ENCODE measurements at regions not wholly inside any gene's neighbourhood (a gene's known extent, or its start where the extent isn't known, plus 50 kb on each side); places are given as distances from the start of the nearest gene placed in this dataset.

- DNase-seq (ENCODE audit: low read depth) = no peak
Observed at GRCh38 chr20:24261351-24261750, 208.1 kb upstream of the SYNDIG1 start.

DNA sequence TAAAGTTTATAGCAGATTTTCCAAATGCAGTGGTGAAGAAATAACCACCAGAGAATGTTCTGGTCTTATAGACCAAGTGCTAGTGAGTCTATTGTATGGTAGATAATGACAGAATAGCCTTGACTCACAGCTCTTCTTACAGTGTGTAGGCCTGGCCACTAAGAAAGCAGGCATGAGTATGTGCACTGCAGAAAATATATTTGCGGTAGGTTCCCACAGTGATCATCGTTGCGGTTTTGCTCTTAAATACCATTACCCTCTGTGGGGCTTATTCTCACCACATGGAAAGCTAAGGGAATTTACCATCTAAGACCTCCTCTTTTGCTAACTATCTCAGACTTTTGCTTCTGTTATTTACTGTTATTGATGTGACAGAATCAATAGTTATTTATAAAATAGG lies 212.3 kb upstream of the SYNDIG1 start:
- DNase-seq (ENCODE audit: low read depth) = peak; percentile 13

DNA sequence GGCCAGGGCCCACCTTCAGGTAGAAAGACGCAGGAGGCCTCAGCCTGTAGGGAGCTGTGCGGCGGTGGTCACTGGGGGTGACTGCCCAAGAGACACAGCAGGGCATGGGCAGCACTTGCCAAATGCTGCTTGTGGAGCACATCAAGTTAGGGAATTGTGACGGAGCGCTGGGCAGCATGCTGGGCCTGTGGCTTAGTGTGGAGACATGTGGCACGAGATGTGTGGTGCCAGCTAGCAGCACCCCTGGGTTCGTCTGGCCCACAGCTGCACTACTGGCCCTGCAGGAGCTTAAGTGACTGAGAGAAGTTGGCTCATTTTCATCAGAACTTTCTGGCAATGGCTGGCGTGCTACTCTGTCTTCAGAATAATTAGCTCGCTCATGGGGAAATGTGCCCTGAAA lies 213.1 kb upstream of the SYNDIG1 start:
- DNase-seq (ENCODE audit: low read depth) = no peak

- DNase-seq (ENCODE audit: low read depth) = no peak
Observed at GRCh38 chr20:24254480-24254879, 214.9 kb upstream of the SYNDIG1 start.

DNA sequence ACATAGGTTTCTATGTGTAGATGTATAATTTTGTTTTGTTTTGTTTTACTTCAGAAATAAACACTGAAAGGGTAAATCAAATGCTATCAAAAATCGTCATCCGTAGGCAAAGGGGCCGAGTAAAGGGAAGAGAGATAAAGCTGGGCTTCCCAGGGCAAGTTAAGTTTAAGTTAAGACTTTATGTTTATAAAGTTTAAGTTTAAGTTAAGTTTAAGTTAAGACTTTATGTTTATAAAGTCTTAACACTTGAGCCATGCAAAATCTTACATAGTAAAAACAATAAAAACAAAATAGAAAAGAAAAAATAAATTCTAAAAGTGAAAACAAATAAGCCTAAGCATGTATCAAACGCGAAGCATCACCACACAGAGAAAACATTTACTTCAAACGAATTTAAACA lies 216.1 kb upstream of the SYNDIG1 start:
- no peak for DNase-seq (ENCODE audit: low read depth)

DNA sequence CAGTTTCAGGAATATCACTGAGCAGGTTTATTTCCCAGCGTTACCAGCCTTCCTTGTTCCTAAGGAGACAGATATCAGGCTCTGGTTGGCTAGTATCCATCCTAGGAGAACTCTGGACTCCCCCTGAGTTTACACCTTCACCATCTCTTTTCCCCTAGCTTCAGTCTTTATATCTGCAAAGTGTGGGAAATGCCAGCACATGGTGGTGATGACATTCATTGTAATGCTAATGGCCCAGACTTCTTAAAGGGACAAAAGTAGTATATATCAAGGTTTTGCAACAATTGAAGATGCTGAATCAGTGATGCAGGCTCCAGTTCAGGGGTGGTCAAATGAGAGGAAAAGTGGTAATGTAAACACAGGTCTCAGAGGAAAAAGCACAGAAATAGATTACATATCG lies 224.3 kb upstream of the SYNDIG1 start:
- DNase-seq (ENCODE audit: low read depth) = no peak

DNA sequence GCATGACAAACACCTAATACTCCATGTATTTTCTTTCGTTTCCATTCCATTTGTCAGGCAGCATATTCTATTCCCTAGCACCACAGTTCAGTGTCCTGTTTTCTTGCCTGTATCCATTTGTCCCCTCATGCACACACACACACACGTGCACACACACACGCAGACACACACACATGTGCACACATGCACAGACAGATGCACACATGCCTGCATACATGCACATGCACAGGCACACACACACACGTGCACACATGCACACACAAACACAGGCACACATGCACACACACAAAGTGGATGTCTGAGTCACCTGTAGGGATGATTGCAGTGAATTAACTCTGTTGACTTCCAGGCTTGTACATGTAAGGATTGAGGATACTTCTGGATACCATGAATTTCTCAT lies 226.7 kb upstream of the SYNDIG1 start:
- no peak for DNase-seq (ENCODE audit: low read depth)

DNA sequence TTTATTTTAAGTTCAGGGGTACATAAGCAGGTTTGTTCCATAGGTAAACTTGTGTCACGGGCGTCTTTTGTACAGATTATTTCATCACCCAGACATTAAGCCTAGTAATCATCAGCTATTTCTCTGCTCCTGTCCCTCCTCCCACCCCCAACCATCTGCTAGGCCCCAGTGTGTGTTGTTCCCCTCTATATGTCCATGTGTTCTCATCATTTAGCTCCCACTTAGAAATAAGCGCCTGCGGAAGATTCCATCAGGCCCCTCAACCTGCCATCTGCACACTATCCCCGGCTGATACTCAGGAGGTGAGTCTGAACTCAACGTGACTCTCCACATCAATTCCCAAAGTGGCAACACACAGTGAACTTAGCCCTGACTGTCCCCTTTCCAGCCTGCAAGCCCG lies 228.0 kb upstream of the SYNDIG1 start:
- DNase-seq (ENCODE audit: low read depth) = no peak

GRCh38 chr20:24236963-24237362 lies 232.5 kb upstream of the SYNDIG1 start:
- no peak for DNase-seq (ENCODE audit: low read depth)

DNA sequence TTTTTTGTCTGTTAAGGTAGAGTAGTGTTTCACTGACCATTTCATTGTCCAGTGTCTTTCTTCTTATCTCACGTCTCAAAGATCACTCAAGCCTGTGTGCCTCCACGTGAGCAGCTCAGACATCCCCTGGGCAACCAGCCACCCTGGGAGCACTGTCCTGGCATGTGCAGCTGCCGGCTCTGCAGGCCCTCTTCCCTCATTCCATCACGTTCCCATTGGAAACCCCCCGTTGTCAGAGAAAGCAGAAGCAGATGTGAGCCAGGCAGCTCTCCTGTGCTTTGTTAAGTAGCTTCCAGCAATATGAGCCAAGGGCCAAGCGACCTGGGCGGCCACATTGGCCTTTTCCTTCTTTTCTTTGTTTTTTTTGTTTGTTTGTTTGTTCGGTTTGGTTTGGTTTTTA lies 233.2 kb upstream of the SYNDIG1 start:
- no peak for DNase-seq (ENCODE audit: low read depth)

GRCh38 chr20:24235296-24236175 lies 233.9 kb upstream of the SYNDIG1 start:
- DNase-seq (ENCODE audit: low read depth) = no peak

- no peak for DNase-seq (ENCODE audit: low read depth)
Observed at GRCh38 chr20:24227600-24227999, 239.0 kb upstream of the GGTLC1 start.

- DNase-seq (ENCODE audit: low read depth) = no peak
Observed at GRCh38 chr20:24212494-24212893, 223.9 kb upstream of the GGTLC1 start.

DNA sequence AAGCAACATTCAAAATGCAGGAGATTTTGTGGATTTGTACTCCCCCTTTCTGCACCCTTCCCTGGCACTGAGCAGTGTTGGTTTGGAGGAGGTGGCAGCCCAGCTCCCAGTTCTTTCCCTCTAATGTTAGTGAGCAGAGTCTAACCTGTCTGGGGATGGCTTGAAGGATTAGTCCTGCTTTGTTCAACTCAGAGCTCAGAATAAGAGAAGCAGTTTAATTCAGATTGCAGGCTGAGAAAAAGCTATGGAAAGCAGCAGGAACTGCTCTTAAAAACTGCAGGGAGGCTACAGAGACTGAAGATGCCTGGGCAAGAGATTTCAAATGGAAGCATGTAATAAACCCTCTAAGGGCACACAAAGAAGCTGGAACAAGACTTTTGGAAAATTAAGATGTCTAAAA lies 223.4 kb upstream of the GGTLC1 start:
- no peak for DNase-seq (ENCODE audit: low read depth)

GRCh38 chr20:24210356-24210755 lies 221.8 kb upstream of the GGTLC1 start:
- DNase-seq (ENCODE audit: low read depth) = no peak

DNA sequence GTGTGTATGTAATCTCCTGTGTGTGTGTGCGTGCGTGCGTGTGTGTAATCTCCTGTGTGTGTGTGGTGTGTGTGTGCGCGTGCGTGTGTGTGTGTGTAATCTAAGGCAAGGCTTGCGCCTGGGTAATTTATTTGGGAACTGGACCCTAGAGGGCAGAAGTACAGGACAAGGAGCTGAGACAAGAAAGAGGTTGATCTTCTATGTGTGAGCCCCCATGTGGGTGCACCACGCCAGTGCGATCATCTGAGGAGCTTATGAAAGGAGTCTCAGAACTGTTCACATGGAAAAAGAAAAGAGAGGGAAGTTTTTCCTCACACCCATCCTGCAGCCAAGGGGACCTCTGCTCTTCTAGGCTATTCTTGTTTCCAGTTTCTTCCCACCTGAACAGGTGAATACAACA lies 220.1 kb upstream of the GGTLC1 start:
- no peak for DNase-seq (ENCODE audit: low read depth)

- no peak for DNase-seq (ENCODE audit: low read depth)
Observed at GRCh38 chr20:24207803-24208300, 219.3 kb upstream of the GGTLC1 start.

DNA sequence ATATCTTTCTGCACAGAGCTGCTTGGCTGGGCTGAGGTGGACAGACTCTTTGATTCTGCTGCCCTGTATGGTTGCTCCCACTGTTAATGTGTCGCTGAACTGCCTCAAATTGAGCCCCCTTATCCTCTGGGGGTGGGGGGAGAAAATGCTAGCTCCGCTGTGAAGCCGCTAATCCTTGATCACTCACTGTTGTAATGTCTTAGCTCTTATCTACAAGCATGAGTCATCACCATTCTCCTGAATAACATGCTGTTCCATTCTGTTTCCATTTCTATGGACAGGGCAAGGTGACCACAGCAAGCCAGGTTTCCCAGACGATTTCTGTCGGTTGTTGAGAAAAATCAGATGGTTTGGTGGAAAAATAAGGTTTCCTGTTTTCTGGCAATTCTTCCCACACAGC lies 218.4 kb upstream of the GGTLC1 start:
- DNase-seq (ENCODE audit: low read depth) = no peak

- DNase-seq (ENCODE audit: low read depth) = no peak
Observed at GRCh38 chr20:24203526-24204183, 215.1 kb upstream of the GGTLC1 start.

GRCh38 chr20:24199501-24199900 lies 210.9 kb upstream of the GGTLC1 start:
- DNase-seq (ENCODE audit: low read depth) = no peak

GRCh38 chr20:24194143-24194542 lies 205.6 kb upstream of the GGTLC1 start:
- no peak for DNase-seq (ENCODE audit: low read depth)

DNA sequence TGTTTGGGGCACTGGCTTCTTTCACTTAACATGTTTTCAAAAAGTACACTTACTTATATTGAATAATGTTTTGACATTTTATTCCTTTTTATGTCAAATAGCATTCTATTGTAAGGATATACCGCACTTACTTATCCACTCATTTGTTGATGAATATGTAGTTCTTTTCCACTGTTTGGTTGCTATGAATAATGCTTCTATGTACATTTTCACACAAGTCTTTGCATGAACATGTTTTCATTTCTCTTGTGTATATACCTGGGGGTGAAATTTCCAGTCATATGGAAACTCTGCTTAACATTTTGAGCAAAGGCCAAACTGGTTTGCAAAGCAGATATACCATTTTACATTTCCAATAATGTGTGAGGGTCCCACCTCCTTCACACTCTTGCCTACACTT lies 202.3 kb upstream of the GGTLC1 start:
- DNase-seq (ENCODE audit: low read depth) = no peak

DNA sequence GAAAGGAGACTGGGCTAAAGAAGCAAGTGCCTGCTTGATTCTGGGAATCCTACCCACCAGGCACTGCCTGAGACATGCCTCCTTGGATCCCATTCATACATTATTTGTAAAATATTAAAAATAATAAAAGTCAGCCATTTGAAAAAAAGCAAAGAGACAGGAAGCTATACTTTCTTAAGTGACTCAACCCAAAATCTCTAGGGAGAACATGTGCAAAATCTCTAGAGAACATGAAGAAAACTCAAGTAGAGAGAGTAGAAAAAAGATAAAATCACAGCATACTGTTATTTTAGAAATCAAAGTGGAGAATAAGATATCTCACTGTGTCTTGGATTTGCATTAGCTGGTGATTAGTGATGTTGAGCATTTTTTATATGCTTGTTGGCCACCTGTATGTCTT lies 197.2 kb upstream of the GGTLC1 start:
- no peak for DNase-seq (ENCODE audit: low read depth)

DNA sequence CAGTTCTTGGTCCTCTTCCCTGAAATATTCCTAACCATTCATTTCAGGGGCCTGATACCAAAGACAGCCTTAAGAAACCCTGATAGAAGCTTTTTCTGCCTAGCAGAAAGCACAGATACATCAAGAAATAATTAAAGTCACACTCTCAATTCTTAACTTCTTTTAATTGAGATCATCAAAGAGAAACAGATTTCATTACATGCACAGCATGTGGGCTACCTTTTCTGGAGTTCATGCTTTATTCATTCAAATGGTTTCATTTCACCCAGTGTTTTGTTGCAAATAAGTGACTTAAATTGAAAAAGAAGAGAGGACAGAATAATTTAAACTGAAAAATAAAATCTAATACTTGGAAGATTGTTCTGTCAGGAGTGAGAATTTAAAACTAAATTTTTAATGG lies 192.6 kb upstream of the GGTLC1 start:
- no peak for DNase-seq (ENCODE audit: low read depth)

All from stromal cell of bone marrow (primary cell).